HG03378 (cell line): ENCODE measurements at regions not wholly inside any gene's neighbourhood (a gene's known extent, or its start where the extent isn't known, plus 50 kb on each side); places are given as distances from the start of the nearest gene placed in this dataset.
"Not testable (repeated sequence)": the region's sequence is repeated elsewhere in the genome, so short reads cannot be mapped to it uniquely, and the experiment has no call there.

ENCODE experiments used
- ATAC-seq: cut with Tn5 transposase; IDR thresholded peaks from one replicate; pipeline ENCODE4 v1.9.1; 2021; ENCODE audit warnings: mild to moderate bottlenecking, moderate library complexity; ENCODE audit not compliant: unreplicated experiment

DNA sequence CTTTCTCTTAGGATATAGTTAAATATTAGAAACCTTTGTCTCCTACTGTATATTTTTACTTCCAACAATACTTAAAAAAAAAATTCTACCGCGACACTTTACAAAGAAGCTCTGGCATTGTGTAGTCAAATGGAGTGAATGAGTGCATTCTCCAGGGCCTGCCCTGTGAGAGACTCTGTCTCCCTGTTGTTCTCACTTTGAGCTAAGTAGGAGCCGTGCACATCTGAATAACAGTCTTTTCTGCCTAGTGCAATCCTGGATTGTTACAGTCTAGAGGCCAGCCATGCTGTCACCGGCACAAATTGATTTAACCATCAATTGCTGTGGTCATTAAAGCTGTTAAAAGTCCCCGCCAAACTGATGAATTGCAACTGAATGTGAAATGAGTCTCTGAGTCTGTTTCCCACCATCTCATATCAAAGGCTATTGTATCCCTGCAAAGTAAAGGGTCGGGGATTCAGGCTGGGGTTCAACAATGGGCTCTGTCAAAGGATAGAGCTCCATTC lies 156.0 kb downstream of the RFPL4B start:
- ATAC-seq, result no peak

- ATAC-seq, result no peak
These were observed 157.5 kb downstream of the RFPL4B start for GRCh38 chr6:112504621-112505020.

GRCh38 chr6:112511441-112511840 lies 164.3 kb downstream of the RFPL4B start:
- no peak for ATAC-seq

GRCh38 chr6:112513175-112513574 lies 166.0 kb downstream of the RFPL4B start:
- ATAC-seq, result no peak

DNA sequence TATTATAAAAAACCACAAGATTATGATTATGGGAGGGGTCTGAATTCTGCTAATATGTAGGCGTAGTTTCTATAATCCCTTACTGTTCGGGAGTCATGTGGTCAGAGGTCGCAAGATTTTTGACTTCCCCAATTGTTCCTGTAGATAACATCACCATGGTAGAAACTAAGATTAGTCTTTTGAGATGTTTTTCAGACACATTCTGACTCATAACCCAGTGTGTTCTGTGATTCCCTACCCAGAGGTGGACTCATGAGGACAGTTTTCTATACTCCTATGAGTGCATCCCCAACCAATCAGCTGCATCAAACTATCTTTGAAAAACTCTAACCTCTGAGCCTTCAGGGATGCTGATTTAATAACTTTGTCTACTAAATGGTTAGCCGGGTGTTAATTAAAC lies 175.5 kb downstream of the RFPL4B start:
- ATAC-seq, result no peak

- ATAC-seq, result no peak
These were observed 176.9 kb downstream of the RFPL4B start for GRCh38 chr6:112524071-112524470.

DNA sequence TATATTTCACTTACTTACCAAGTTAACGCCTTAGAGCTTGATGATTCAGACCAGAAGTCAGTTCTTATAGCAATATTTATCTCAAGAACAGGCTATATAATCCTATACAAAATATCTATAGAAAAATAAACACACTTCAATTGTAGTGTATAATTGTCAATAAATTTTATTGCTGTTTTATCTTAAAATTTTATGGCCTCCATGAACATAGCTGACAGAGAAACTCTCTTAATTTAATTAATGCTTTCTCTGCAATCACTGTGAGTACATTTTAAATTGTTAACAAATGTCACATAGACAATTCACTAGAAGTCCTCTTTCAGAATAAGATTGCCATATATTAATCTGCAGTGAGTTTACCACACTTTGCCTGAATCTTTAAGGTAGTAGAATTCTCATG lies 178.6 kb downstream of the RFPL4B start:
- ATAC-seq, result no peak

DNA sequence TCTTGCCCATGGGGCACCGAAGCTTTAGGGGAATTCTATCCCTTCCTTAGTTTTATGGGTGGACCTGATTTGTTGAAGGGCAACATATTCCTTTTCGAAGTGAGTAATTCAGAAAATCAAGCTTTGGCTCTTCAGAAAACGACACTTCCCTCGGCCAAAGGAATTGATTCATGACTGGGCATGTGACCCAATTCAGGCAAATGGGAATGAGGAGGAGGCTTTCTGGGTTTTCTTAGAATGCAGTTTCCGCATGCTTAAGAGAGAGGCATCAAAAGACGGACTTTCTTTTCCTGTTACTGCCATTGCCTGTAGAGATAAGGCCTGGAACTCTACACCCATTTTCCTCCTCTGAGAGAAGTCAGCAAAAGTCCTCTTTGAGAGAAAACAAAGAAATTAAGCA lies 179.5 kb downstream of the RFPL4B start:
- ATAC-seq, result no peak

- ATAC-seq, result not testable (repeated sequence)
These were observed 181.2 kb downstream of the RFPL4B start for GRCh38 chr6:112528306-112528705.

GRCh38 chr6:112535816-112536215 lies 188.7 kb downstream of the RFPL4B start:
- ATAC-seq, result no peak

DNA sequence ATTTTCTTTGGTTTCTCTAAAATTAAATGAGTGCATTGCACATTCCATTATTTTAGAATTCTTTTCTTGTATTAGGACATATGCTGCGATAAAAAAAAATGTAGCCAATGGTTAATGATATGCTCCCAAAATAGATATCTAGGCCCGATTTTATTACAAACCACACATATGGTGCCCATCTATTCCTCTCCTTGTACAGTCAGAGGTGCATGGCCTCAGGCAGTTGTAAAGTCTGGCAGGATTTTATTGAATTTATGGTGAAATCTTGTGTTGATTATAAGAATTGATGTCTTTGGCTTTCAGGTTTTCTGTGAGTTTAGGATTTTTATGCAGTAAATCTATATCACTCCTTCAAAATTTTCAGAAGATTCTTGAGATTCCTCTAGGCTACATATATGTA lies 192.2 kb downstream of the RFPL4B start:
- ATAC-seq, result no peak

- ATAC-seq, result not testable (repeated sequence)
These were observed 194.7 kb downstream of the RFPL4B start for GRCh38 chr6:112541847-112542246.

- ATAC-seq, result not testable (repeated sequence)
These were observed 200.4 kb downstream of the RFPL4B start for GRCh38 chr6:112547321-112548085.

DNA sequence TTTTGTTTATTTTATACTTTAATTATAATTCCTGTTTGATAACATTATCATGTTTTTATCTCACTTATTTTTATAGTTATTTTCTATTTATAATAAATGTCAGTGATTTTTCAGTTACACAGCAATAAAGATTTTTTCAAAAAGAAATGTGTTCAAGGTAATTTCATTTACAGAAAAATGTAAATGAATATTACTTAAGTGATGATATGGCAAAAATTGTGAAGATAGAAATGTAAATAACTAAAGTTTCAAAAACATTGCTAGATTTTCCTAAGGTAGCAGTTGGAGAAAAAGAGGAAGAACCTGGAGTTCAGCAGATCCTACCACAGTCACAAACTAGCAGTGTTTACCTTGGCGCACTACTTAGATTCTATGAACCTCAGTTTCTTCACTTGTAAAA lies 202.6 kb downstream of the RFPL4B start:
- no peak for ATAC-seq

DNA sequence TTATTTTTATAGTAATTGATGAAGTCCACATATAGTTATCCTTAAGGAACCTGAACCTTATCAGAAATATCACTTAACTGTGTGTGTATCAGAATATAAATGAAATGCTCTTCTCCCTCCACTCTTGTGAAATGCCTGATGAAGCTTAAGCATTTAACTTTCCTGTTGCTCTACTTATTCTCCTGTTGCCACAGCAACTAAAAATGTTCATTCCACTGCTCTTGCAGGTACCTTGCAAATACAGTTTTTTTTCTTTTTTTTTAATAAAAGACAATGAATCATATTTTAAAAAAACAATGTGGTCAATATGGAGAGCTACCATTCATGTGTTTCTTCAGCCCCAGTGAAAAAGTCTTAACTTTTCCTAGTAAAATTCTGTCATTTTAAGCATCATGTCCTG lies 210.3 kb downstream of the RFPL4B start:
- no peak for ATAC-seq

- no peak for ATAC-seq
These were observed 210.8 kb downstream of the RFPL4B start for GRCh38 chr6:112557961-112558360.

- ATAC-seq, result no peak
These were observed 213.5 kb downstream of the RFPL4B start for GRCh38 chr6:112560651-112561050.

DNA sequence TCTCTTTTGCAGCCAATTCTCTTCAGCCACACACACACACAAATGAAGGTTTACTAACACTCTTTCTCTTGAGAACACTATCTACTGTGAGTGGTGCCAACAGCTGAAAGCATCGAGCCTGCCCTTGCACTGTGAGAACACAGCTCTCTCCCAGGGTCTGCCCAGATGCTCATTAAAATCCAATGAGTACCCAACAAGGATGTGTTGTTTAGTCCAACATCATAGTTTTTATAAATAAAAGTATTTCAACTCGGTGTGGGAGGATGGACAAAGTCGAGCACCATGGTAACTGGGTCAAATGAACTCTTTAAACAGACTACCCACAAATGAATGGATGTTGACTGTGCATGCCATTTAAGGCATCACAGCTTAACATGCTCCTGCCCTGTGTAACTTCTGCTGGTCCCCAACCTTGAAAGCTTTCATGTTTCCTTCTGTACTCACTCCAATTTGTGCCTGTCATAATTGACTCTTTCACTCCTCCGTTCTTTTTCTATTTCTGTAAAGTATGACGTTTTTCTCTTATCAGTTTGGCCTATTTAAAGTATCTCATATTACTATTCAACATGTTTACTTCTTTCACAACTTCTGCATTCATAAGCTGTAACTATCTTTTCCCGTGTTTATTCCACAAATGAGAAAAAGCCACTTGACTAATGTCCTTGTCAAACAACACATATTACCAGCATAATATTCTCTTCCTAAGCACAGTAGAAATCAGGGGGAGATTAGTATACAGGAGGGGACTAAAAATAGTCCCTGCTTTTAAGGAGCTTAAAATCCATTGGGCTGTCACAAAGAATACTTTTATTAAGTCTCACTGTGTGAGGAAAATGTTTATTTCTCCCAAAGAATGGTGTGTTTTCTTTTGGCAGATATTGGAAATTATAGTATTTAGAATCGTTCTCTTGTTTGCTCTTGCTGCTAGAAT lies 215.4 kb downstream of the RFPL4B start:
- ATAC-seq, result no peak

- no peak for ATAC-seq
These were observed 216.2 kb downstream of the RFPL4B start for GRCh38 chr6:112563368-112563767.

DNA sequence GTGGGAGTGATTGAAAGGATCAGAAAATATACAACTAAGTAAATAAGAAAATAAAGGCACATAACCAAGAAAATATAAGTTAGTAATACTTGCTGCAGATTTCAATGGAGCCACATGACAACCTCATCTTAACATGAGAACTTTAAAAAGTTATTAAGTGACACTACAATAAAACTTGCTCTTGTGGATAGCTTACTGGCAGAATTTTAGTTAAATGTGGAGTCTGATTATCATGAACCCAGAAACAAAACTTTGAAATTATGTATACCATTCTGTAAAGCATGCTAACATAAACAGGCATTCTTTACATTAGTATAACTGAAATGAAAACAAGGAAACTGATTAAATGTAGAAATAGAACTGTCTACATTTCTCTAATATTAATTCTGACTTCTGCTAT lies 220.9 kb downstream of the RFPL4B start:
- ATAC-seq, result no peak

DNA sequence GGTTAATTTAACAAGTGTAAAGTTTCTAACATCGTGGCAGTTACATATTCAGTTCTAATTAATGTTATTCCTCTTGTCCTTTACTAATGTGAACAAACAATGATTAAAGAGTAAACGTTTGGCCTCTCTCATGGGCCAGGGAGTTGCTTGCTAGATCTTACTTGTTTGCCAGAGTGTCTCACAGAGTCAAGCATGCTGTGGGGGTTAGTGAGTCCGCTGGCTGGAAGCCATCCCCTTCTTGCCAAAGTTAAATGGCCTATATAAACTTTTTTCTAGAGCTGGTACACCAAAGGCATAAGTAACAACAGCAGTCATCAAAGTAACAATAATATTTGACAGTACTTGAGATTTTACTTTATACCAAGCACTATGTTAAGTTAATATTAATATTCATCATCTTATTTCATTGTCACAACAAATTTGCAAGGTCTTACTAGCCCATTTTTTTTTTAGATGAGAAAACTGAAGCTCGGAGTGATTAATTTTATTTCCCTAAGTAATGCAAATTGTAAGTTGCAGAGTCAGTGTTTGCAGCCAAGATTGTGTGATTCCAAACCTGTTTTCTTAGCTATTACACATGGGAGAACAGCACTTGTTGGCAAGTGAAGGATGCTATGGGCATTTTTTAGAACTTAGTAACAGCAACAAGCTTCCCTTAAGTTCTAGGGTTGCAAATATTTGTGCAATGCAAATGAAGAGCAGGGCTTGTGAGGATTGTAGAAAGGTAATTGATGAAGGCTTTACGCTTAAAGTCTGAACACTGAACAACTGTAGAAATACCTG lies 224.5 kb downstream of the RFPL4B start:
- no peak for ATAC-seq
